Breast epithelium (tissue), 4 donors: ENCODE measurements at regions not wholly inside any gene's neighbourhood (a gene's known extent, or its start where the extent isn't known, plus 50 kb on each side); places are given as distances from the start of the nearest gene placed in this dataset.

Experiments
- DNase-seq, 2 donors: peaks; one replicate each; pipeline ENCODE4 v3.0.0-alpha.2; 2019; ENCODE audit warnings: low spot score in 2 of 2
- H3K27ac ChIP-seq, 2 donors: fragments of 200-600 bp; sonication (generic) in 1 of 2; one replicate each; pipeline ENCODE4 v1.5.1; 2016 to 2019; ENCODE audit warnings: mild to moderate bottlenecking in 1 of 2
- H3K27me3 ChIP-seq, 2 donors: fragments of 200-600 bp; sonication (generic) in 1 of 2; one replicate each; pipeline versions ENCODE4 v1.5.1 to v1.6.0; 2017 to 2019; ENCODE audit warnings: control low read depth in 1 of 2, mild to moderate bottlenecking in 1 of 2
- H3K36me3 ChIP-seq: fragments of 200-600 bp; one replicate; pipeline ENCODE4 v1.5.1; 2019
- H3K4me1 ChIP-seq, 2 donors: fragments of 200-600 bp; sonication (generic); one replicate each; pipeline ENCODE4 v1.5.1; 2016 to 2019; ENCODE audit warnings: control low read depth in 1 of 2
- H3K4me3 ChIP-seq, 3 donors: fragments of 200-600 bp; sonication (generic); 1 replicate in 2 of 3; 2 replicates in 1 of 3; pipeline ENCODE4 v1.5.1; 2016 to 2019; ENCODE audit warnings: mild to moderate bottlenecking in 3 of 3, moderate library complexity in 2 of 3
- H3K9me3 ChIP-seq, 2 donors: fragments of 200-600 bp; sonication (generic) in 1 of 2; one replicate each; pipeline ENCODE4 v1.5.1; 2016 to 2019; ENCODE audit warnings: control low read depth in 1 of 2
- POLR2A ChIP-seq: fragments of 450-650 bp; IDR thresholded peaks from one replicate; pipeline ENCODE4 v1.6.1; 2016; ENCODE audit warnings: antibody characterized with exemption, mild to moderate bottlenecking, moderate library complexity
- POLR2AphosphoS5 ChIP-seq, 3 donors: sonication (generic); formaldehyde crosslinking; IDR thresholded peaks; one replicate each; pipeline ENCODE4 v1.6.1; 2017; ENCODE audit warnings: antibody characterized with exemption in 3 of 3
- intact Hi-C: fragments of 100-400 bp; cut with DNase I; formaldehyde crosslinking; loops from one replicate; pipeline ENCODE4 v1.15.1; 2023; ENCODE audit warnings: low total_unique reads
- TF ChIP-seq, protein P1 (sequence below), 3 donors: fragments of 450-650 bp; IDR thresholded peaks; one replicate each; pipeline ENCODE4 v1.5.1; 2016 to 2017; ENCODE audit warnings: antibody characterized with exemption in 3 of 3, mild to moderate bottlenecking in 3 of 3, moderate library complexity in 3 of 3

DNA sequence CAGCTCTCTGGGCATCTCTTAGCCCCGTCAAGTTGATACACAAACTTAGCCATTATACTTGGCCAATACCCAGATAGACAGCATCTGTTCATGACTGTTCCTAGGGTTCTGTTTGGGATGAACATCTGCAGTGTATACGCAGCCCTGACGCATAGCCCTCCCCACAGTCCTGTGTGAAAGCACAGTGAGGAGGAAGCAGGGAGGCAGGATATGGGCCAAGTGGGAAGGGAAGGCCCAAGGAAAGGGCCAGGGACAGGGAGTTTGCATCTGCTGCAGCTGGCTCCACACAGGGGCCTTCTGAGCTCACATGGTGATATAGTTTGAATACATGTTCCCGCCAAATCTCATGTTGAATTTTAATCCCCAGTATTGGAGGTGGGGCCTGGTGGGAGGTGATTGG is 80.2 kb downstream of the CMPK2 start:
- no peak for TF ChIP-seq POLR2AphosphoS5 (IDR thresholded peaks at IDR 0.05)
- H3K4me1 ChIP-seq, result no peaks in the 10 kb centered on the region
- no peaks in the 10 kb centered on the region for H3K36me3 ChIP-seq
- H3K27me3 ChIP-seq, result no peaks in the 10 kb centered on the region
- no peak overlapping the region for H3K27ac ChIP-seq
- H3K4me3 ChIP-seq, result no peak overlapping the region
- DNase-seq, result no peak
- intact Hi-C loops, result loop anchor here (2.0 to 5.0 kb wide), 2 partner anchors 67 to 818 kb away; no protein-coding TSS in a partner anchor
- no peaks in the 10 kb centered on the region for H3K9me3 ChIP-seq

DNA sequence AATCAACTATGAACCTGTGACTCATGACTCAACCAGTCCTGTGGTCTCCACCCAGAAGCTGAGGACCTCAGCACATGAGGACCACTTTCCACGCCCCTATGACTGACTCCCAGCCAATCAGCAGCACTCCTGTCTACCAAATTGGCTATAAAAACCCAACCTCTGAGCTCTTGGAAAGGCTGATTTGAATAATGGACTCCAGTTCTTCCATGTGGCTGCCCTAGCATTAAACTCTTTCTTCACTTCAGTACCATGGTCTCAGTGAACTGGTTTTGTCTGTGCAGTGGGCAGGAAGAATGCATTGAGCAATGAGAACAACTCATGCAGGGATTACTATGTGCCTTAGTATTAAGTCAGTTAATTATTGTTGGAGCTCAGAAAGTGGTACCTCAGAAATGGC is 78.3 kb downstream of the CMPK2 start:
- DNase-seq, result no peak
- intact Hi-C loops, result loop anchor here (5.0 kb wide), 1 partner anchor 820 kb away; no protein-coding TSS in a partner anchor
- no peak for TF ChIP-seq POLR2AphosphoS5 (IDR thresholded peaks at IDR 0.05)
- no peak for TF ChIP-seq POLR2A
- TF ChIP-seq, protein P1, sequence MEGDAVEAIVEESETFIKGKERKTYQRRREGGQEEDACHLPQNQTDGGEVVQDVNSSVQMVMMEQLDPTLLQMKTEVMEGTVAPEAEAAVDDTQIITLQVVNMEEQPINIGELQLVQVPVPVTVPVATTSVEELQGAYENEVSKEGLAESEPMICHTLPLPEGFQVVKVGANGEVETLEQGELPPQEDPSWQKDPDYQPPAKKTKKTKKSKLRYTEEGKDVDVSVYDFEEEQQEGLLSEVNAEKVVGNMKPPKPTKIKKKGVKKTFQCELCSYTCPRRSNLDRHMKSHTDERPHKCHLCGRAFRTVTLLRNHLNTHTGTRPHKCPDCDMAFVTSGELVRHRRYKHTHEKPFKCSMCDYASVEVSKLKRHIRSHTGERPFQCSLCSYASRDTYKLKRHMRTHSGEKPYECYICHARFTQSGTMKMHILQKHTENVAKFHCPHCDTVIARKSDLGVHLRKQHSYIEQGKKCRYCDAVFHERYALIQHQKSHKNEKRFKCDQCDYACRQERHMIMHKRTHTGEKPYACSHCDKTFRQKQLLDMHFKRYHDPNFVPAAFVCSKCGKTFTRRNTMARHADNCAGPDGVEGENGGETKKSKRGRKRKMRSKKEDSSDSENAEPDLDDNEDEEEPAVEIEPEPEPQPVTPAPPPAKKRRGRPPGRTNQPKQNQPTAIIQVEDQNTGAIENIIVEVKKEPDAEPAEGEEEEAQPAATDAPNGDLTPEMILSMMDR (IDR thresholded peaks at IDR 0.05), result no peak
- Histone ChIP-seq H3K27me3 (no peaks in the 10 kb centered on the region), H3K4me3 (no peak overlapping the region), H3K27ac (no peak overlapping the region), H3K36me3 (no peaks in the 10 kb centered on the region), H3K4me1 (no peaks in the 10 kb centered on the region), H3K9me3 (no peaks in the 10 kb centered on the region)

DNA sequence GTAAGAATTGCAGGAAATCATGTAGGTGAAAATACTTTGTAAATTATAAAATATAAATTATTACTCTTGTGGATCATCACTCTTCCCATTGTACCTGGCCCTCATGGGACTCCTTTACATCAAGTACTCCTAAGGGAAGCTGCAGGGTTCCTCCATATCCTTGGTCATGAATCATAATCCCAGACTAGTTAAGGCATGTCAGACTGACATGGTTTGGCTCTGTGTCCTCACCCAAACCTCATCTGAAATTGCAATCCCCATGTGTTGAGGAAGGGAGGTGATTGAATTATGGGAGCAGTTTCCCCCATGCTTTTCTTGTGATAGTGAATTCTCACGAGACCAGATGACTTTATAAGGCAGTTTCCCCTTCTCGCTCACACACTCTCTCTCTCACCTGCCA is 77.1 kb downstream of the CMPK2 start:
- no peak overlapping the region for H3K4me3 ChIP-seq
- H3K27me3 ChIP-seq, result peaks cover 0 to 4% of the 10 kb centered on the region in 2 donors
- no peak overlapping the region for H3K27ac ChIP-seq
- H3K4me1 ChIP-seq, result no peaks in the 10 kb centered on the region
- no peaks in the 10 kb centered on the region for H3K36me3 ChIP-seq
- intact Hi-C loops, result loop anchor here (5.0 kb wide), 1 partner anchor 821 kb away; no protein-coding TSS in a partner anchor
- no peaks in the 10 kb centered on the region for H3K9me3 ChIP-seq
- TF ChIP-seq, protein P1 (IDR thresholded peaks at IDR 0.05), result no peak
- no peak for TF ChIP-seq POLR2A
- TF ChIP-seq POLR2AphosphoS5 (IDR thresholded peaks at IDR 0.05), result no peak
- DNase-seq, result no peak

DNA sequence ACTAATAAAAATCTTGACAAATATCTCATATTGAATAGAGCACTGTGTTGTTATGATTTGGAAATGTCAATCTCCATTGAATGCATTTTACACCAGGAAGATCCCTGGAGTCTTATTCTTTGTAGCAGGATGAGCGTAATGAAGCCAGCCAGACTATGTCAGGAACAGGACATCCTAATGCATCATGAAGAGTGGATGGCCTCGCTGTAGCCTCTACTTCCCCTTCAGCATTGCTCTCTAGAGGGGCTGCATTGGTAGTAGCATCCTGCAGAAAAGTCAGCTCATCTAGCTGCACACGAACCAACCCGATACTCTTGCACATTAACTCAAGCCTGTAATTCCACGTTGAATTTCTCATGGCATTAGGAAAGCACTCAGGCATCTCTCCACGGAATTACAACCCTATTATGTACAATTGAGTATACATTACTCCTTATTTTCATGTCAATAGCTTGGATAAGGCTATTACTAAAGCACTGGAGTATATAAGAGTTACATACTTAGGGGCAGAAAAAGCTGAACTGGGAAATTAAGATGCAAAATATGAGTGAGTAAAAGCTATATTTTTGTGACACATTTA is 76.1 kb downstream of the CMPK2 start:
- Histone ChIP-seq H3K27me3 (peaks cover 0 to 4% of the 10 kb centered on the region in 2 donors), H3K36me3 (no peaks in the 10 kb centered on the region), H3K27ac (no peak overlapping the region), H3K4me3 (no peak overlapping the region), H3K9me3 (no peaks in the 10 kb centered on the region), H3K4me1 (no peaks in the 10 kb centered on the region)
- DNase-seq, result no peak
- intact Hi-C loops, result loop anchor here (5.0 kb wide), 1 partner anchor 822 kb away; no protein-coding TSS in a partner anchor
- TF ChIP-seq, protein P1 (IDR thresholded peaks at IDR 0.05), result no peak
- TF ChIP-seq POLR2AphosphoS5 (IDR thresholded peaks at IDR 0.05), result no peak
- TF ChIP-seq POLR2A, result no peak

DNA sequence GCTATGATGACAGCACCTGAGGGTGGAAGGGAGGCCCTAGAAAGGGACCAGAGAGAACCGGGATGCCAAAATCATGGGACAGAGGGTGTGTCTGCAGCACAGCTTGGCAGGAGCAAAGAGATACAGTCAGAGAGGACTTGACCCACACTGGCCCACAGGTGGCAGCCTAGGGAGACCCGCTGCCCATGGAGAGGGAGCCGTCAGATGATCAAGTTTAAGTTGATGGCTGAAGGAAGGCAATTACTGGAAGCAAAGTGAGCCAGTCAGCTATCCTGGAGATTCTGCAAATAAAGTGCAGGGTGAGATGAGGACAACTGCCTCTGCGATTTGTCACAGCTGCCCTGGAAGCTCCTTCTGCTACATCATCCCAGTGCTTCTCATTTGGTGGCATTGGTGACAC is 74.0 kb downstream of the CMPK2 start:
- TF ChIP-seq, protein P1 (IDR thresholded peaks at IDR 0.05), result no peak
- TF ChIP-seq POLR2A, result no peak
- no peak for TF ChIP-seq POLR2AphosphoS5 (IDR thresholded peaks at IDR 0.05)
- intact Hi-C loops, result no loop called here
- no peak for DNase-seq
- Histone ChIP-seq H3K27ac (no peak overlapping the region), H3K4me1 (no peaks in the 10 kb centered on the region), H3K27me3 (peaks cover 0 to 4% of the 10 kb centered on the region in 2 donors), H3K36me3 (no peaks in the 10 kb centered on the region), H3K9me3 (no peaks in the 10 kb centered on the region), H3K4me3 (no peak overlapping the region)
